ENCODE measurements at regions not wholly inside any gene's neighbourhood (a gene's known extent, or its start where the extent isn't known, plus 50 kb on each side); places are given as distances from the start of the nearest gene placed in this dataset.

DNA sequence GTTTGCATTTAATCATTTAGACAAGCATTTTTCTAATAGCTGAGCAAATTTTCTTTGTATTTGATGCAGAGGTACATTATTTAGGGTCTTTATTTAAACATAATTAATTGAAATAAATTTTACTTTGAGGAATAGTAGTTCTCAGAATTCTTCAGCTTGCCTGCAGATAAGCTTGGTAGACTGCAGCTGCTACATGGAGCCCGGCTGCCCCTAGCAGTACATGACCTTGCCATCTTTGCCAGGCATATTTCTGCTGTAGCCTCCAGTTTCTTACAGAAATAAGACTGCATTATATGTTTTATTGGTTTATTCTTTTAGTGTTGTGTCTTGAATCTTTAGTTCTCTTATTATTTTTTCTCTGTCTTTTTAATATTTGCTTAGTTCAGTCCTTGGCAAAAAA lies 396.8 kb downstream of the QKI start:
- TF ChIP-seq, protein P1, sequence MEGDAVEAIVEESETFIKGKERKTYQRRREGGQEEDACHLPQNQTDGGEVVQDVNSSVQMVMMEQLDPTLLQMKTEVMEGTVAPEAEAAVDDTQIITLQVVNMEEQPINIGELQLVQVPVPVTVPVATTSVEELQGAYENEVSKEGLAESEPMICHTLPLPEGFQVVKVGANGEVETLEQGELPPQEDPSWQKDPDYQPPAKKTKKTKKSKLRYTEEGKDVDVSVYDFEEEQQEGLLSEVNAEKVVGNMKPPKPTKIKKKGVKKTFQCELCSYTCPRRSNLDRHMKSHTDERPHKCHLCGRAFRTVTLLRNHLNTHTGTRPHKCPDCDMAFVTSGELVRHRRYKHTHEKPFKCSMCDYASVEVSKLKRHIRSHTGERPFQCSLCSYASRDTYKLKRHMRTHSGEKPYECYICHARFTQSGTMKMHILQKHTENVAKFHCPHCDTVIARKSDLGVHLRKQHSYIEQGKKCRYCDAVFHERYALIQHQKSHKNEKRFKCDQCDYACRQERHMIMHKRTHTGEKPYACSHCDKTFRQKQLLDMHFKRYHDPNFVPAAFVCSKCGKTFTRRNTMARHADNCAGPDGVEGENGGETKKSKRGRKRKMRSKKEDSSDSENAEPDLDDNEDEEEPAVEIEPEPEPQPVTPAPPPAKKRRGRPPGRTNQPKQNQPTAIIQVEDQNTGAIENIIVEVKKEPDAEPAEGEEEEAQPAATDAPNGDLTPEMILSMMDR (IDR thresholded peaks at IDR 0.05; ENCODE audit: low read length, missing control alignments) = no peak
- no peak for DNase-seq (ENCODE audit: low read depth)
- H3K4me3 ChIP-seq (replicated peaks; ENCODE audit: low read depth, low read length) = no peak overlapping the region

DNA sequence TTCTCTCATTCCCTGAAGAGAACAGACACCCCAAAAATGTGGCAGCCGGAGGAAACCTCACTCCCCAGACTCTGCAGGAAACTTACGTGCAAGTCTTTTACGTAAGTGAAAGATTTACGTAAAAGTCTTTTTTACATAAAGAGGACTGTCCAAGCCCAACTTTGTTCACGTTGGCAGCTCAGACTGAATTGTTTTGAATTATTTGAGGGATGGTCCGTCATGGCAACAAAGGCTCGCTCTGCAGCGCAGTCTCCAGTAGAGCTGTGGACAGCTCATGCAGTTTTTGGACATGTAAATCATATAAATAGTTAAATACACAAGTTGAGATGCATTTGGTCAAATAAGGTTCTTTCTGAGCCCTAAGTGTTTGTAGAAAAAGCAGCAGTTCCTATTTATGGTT lies 394.8 kb downstream of the QKI start:
- no peak overlapping the region for H3K4me3 ChIP-seq (replicated peaks; ENCODE audit: low read depth, low read length)
- TF ChIP-seq, protein P1 (IDR thresholded peaks at IDR 0.05; ENCODE audit: low read length, missing control alignments) = no peak
- no peak for DNase-seq (ENCODE audit: low read depth)

DNA sequence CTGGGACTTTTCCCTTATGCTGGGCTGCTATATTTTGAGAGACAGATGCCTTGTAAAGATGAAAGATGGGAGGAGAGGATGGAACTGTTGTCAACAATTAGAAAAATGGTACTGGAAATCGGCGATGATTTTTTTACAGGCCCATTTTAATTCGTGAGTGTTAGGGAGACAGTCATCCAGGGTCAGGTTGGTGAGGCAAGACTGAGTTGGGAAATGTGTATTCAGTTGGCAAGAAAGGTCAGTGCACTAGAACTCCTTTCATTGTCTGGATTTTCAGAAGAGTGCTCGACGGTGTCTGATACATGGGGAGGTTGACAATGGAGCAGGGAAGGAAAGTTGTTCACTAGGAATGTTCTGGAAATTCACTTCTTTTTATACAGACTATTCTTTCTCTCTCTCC lies 394.4 kb downstream of the QKI start:
- DNase-seq (ENCODE audit: low read depth) = no peak
- no peak overlapping the region for H3K4me3 ChIP-seq (replicated peaks; ENCODE audit: low read depth, low read length)
- TF ChIP-seq, protein P1 (IDR thresholded peaks at IDR 0.05; ENCODE audit: low read length, missing control alignments) = no peak

DNA sequence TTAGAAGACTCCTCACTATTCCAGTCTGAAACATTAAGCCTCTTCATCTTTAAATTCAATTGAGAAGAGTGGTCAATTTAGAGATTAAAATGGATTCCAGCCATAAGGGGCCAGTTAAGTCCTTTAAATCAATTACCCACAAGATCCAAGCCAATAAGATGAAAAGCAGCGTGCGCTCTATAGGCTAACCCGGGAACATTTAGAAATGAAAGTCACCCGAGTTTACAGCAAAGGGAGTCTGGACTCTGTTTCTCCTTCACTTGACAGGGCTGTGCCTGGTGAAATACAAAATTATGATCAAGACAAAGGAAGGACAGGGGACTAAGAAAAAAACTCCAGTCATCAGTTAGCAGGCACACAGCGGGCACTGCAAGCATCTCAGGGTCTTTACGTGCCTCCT lies 393.7 kb downstream of the QKI start:
- H3K4me3 ChIP-seq (replicated peaks; ENCODE audit: low read depth, low read length) = no peak overlapping the region
- TF ChIP-seq, protein P1 (IDR thresholded peaks at IDR 0.05; ENCODE audit: low read length, missing control alignments) = no peak
- no peak for DNase-seq (ENCODE audit: low read depth)

DNA sequence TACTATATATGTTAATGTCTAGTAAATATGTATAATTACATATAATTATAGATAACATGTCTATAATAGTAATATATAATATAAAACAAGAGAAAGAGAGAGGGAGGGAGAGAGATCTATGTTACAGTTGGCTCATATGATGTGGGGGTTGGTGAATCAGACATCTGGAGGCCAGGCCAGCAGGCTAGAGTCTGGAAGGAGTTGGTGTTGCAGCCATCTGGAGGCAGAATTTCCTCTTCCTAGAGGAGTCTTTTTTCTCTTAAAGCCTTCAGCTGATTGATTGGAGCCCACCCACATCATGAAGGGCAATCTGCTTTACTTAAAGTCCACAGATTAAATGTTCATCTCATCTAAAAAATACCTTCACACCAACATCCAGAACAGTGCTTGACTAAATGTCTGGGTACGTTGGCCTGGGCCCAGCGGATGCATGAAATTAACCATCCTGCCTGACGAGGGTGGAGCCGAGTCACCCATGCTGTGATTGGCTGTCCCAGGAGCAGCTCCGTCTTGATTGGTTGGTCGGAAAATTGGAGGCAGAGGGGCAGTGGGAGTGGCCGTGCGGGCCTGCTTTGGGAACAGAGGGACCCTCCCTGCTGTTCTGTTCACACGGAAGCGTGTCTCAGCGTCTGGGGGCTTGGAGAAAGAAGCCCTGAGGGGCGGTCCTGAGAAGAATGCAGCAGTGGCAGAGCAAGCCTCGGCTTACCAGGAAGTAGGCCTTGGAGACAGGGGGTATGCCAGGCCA lies 392.4 kb downstream of the QKI start:
- TF ChIP-seq, protein P1 (IDR thresholded peaks at IDR 0.05; ENCODE audit: low read length, missing control alignments) = no peak
- no peak for DNase-seq (ENCODE audit: low read depth)
- H3K4me3 ChIP-seq (replicated peaks; ENCODE audit: low read depth, low read length) = no peak overlapping the region

DNA sequence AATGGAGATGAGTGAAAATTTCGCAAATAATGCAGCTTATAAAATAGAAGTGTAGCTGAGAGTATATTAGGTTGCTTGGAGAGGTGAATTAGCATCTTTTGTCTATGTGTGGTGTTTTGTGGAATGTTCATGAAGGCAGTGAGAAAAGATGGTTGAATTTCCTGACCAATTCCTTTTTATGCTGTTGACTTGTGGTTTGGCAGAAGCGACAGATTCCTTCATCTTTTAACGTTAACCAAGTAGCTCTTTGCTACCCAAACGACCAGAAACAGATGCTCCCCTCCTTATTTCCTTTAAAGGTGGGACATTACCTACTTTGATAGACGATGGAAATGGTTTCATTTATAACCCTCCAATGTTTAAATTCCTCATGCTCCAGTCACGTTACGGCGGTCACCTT lies 390.5 kb downstream of the QKI start:
- no peak overlapping the region for H3K4me3 ChIP-seq (replicated peaks; ENCODE audit: low read depth, low read length)
- TF ChIP-seq, protein P1 (IDR thresholded peaks at IDR 0.05; ENCODE audit: low read length, missing control alignments) = no peak
- DNase-seq (ENCODE audit: low read depth) = no peak

DNA sequence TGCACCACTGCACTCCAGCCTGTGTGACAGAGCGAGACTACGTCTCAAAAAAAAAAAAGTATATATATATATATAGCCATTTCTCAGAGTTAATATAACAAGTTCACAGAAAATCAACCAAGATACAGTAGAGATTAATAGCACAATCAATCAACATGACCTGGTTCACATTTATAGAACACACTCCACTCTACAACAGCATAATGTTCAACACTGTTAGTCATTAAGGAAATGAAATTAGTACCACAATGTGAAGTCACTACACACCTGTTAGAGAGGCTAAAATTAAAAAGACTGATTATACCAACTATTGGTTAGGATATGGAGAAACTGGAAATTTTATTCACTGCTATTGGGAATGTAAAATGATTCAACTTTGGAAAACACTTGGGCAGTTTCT lies 387.7 kb downstream of the QKI start:
- TF ChIP-seq, protein P1 (IDR thresholded peaks at IDR 0.05; ENCODE audit: low read length, missing control alignments) = no peak
- H3K4me3 ChIP-seq (replicated peaks; ENCODE audit: low read depth, low read length) = no peak overlapping the region
- no peak for DNase-seq (ENCODE audit: low read depth)
